Left lung (tissue), 4 donors: ENCODE measurements at regions not wholly inside any gene's neighbourhood (a gene's known extent, or its start where the extent isn't known, plus 50 kb on each side); places are given as distances from the start of the nearest gene placed in this dataset.

Source experiments
- ATAC-seq: fragments of 200-7000 bp; cut with Tn5 transposase; one replicate; pipeline ENCODE4 v1.9.1; 2020; ENCODE audit warnings: moderate library complexity
- DNase-seq, 4 donors: peaks; one replicate each; pipeline ENCODE4 v3.0.0-alpha.2; 2013 to 2020
- H3K27ac ChIP-seq, 2 donors: fragments of 200-600 bp; sonication (generic) in 1 of 2; one replicate each; pipeline versions ENCODE4 v1.5.0 to v1.8.0; 2020 to 2021
- H3K27me3 ChIP-seq, 2 donors: fragments of 200-600 bp; sonication (generic) in 1 of 2; one replicate each; pipeline versions ENCODE4 v1.5.0 to v1.8.0; 2020 to 2021
- H3K36me3 ChIP-seq, 2 donors: fragments of 200-600 bp; sonication (generic) in 1 of 2; one replicate each; pipeline versions ENCODE4 v1.5.0 to v1.8.0; 2020 to 2021
- H3K4me1 ChIP-seq, 2 donors: fragments of 200-600 bp; one replicate each; pipeline ENCODE4 v1.8.0; 2021
- H3K4me3 ChIP-seq, 2 donors: fragments of 200-600 bp; sonication (generic) in 1 of 2; one replicate each; pipeline versions ENCODE4 v1.5.0 to v1.8.0; 2020 to 2021; ENCODE audit warnings: mild to moderate bottlenecking in 1 of 2
- H3K9me3 ChIP-seq, 2 donors: fragments of 200-600 bp; sonication (generic) in 1 of 2; one replicate each; pipeline versions ENCODE4 v1.5.0 to v1.8.0; 2020 to 2021
- CTCF ChIP-seq, 2 donors: fragments of 200-600 bp; sonication (generic) in 1 of 2; IDR thresholded peaks; one replicate each; pipeline versions ENCODE4 v1.5.0 to v1.8.0; 2021; ENCODE audit warnings: antibody characterized with exemption in 2 of 2
- intact Hi-C, 2 donors: fragments of 100-400 bp; cut with DNase I; formaldehyde crosslinking; loops; one replicate each; pipeline versions ENCODE4 v1.11.2 to v1.14.2; 2022
- donor health status: DM: no; HTN: yes; CAD: no.
- donor health status: DM: no; HTN: no; CAD: no.

DNA sequence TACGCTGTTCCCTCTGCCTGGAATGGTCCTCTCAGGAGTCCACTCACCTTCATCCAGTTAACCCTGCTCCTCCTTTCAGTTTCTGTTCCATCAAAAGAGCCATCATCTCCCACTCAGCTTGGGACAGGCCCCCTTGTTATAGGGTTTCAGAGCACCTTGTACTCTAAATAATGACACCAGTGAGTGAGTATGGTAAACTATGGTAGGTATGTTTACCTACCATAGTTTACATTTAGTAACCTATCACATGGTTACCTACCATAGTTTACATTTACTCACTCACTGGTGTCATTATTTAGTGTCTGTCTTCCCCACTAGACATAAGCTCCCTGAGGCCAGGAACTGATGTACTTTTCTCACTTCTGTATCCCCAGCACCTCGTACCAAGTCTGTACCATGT is 130.2 kb upstream of the SESN3 start:
- intact Hi-C loops = no loop called here
- no peaks in the 10 kb centered on the region for H3K9me3 ChIP-seq
- no peak overlapping the region for H3K27ac ChIP-seq
- peaks cover 0 to 52% of the 10 kb centered on the region in 2 donors for H3K4me1 ChIP-seq
- no peaks in the 10 kb centered on the region for H3K27me3 ChIP-seq
- no peaks in the 10 kb centered on the region for H3K36me3 ChIP-seq
- ATAC-seq (no peak), DNase-seq (no peak)
- TF ChIP-seq CTCF (IDR thresholded peaks at IDR 0.05) = no peak
- no peak overlapping the region for H3K4me3 ChIP-seq

DNA sequence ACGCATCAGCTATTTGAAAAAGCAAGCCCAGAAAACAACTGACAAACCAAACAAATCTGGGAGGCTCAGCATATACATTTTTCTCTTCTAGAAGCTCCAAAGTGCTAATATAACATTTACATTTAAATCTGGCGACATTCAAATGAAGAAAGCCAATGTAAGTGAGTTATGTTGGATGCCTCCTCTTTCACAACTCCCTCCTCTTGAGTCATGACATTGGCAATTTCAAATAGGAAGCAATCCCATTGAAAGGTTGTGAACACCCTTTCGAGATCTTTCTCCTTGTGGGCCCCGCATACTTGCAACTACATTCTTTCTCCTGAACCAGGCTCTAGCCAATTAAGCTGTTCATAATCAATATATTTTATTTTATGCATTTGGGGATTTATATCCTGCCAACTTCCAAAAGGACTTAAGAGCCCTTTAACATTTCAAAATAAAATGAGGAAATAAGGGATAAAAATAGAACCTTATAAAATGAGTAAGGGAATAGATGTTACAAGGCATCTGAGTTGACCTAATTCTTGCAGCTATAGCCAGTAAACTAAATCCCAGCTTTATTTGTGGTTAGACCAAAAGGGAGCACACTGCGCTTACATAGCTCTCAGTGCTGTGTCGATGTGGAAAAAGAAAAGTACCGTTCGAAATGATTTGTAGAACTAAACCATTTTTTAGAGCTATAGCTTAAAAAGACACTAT is 129.5 kb upstream of the SESN3 start:
- ATAC-seq (no peak), DNase-seq (no peak)
- no peaks in the 10 kb centered on the region for H3K27me3 ChIP-seq
- TF ChIP-seq CTCF (IDR thresholded peaks at IDR 0.05) = no peak
- peaks cover 0 to 50% of the 10 kb centered on the region in 2 donors for H3K4me1 ChIP-seq
- H3K4me3 ChIP-seq = no peak overlapping the region
- no peak overlapping the region for H3K27ac ChIP-seq
- H3K9me3 ChIP-seq = no peaks in the 10 kb centered on the region
- no peaks in the 10 kb centered on the region for H3K36me3 ChIP-seq
- intact Hi-C loops = no loop called here

DNA sequence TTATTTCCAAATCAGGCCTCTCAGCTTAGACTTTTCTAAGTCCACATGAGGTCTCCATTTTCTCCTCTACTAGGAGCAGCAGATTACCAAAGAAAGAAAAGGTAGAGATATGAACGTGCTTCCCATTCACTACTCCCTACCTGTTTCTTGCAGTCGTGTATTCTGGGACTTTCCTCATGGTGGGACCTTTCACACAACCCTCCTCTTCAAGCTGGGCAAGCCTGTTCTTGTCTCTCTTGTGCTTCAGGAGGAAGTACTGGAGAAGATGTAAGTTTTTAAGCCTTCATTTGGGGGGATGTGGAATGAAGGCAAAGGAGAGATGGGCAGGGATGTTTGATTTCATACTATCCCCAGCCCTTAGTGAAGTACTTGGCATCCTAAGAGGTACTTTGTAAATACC is 128.8 kb upstream of the SESN3 start:
- ATAC-seq (no peak), DNase-seq (no peak)
- H3K4me1 ChIP-seq = peaks cover 0 to 42% of the 10 kb centered on the region in 2 donors
- no peaks in the 10 kb centered on the region for H3K27me3 ChIP-seq
- H3K4me3 ChIP-seq = no peak overlapping the region
- intact Hi-C loops = no loop called here
- TF ChIP-seq CTCF (IDR thresholded peaks at IDR 0.05) = no peak
- no peaks in the 10 kb centered on the region for H3K36me3 ChIP-seq
- no peaks in the 10 kb centered on the region for H3K9me3 ChIP-seq
- H3K27ac ChIP-seq = no peak overlapping the region

DNA sequence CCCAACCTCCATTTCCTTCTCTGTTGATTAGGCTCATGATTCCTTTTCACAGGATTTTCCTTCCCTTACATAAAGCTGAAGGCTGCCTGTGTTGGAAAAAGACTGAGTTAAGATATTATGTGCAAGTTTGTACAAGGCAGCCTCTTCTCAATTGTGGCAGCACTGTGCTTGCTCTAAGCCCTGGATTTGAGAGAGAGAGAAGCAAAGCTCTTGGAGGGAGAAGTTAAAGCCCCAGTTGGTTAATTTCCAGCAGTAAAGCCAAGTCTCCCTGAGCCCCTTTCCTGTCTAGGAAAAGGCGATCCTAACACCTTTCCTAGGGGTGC is 128.3 kb upstream of the SESN3 start:
- TF ChIP-seq CTCF (IDR thresholded peaks at IDR 0.05) = no peak
- H3K27ac ChIP-seq = no peak overlapping the region
- H3K27me3 ChIP-seq = no peaks in the 10 kb centered on the region
- no peaks in the 10 kb centered on the region for H3K36me3 ChIP-seq
- ATAC-seq (no peak), DNase-seq (no peak)
- no peak overlapping the region for H3K4me3 ChIP-seq
- peaks cover 0 to 38% of the 10 kb centered on the region in 2 donors for H3K4me1 ChIP-seq
- intact Hi-C loops = no loop called here
- H3K9me3 ChIP-seq = no peaks in the 10 kb centered on the region

DNA sequence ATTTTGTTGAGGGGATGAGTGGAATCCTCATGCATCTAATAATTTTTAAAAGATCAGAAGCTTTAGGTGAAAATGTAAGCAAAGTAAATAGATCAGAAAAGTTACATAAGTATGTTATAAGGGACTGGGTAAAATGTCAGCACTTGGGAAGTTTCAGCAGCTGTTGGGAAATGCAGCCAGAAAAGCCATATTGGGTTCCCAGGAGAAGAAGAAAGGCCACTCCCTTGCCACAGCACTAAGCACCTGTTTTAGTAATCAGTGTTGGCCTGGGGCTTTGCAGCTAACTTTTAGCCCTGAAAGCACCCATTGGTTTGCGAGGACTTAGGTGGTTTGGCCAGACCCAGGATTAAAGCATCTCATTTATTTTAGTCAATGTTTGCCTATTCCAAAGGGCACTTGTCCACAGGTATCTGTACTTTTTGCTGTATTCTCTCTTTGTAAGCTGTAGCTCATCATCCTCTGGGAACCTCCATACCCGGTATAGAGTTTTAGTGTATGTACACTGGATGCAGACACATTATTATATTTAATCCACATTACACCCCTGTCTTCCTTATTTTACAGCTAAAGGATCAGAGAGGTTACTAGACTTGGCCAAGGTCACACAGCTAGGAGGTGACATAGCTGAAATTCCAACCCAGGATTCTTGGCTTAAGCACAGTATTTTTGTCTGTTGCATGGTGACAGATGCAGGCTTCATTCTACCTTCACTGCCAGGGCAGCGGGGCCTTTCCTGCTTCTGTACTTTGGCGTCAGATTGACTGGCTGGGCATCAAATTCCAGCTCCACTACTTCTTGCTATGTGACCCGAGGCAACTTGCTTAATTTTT is 127.7 kb upstream of the SESN3 start:
- ATAC-seq (no peak), DNase-seq (no peak)
- H3K4me3 ChIP-seq = no peak overlapping the region
- H3K27ac ChIP-seq = no peak overlapping the region
- peaks cover 0 to 32% of the 10 kb centered on the region in 2 donors for H3K4me1 ChIP-seq
- no peaks in the 10 kb centered on the region for H3K9me3 ChIP-seq
- no peaks in the 10 kb centered on the region for H3K27me3 ChIP-seq
- intact Hi-C loops = no loop called here
- TF ChIP-seq CTCF (IDR thresholded peaks at IDR 0.05) = no peak
- H3K36me3 ChIP-seq = no peaks in the 10 kb centered on the region
